Suprapubic skin (tissue), 3 donors: ENCODE measurements at regions not wholly inside any gene's neighbourhood (a gene's known extent, or its start where the extent isn't known, plus 50 kb on each side); places are given as distances from the start of the nearest gene placed in this dataset.

Experiments
- POLR2AphosphoS5 ChIP-seq, 3 donors: sonication (generic); formaldehyde crosslinking; IDR thresholded peaks; one replicate each; pipeline ENCODE4 v1.6.1; 2017; ENCODE audit warnings: antibody characterized with exemption in 3 of 3
- TF ChIP-seq, protein P1 (sequence below), 2 donors: fragments of 200-600 bp in 1 of 2; fragments of 450-650 bp in 1 of 2; sonication (generic) in 1 of 2; IDR thresholded peaks; one replicate each; pipeline ENCODE4 v1.5.1; 2016 to 2019; ENCODE audit warnings: antibody characterized with exemption in 2 of 2, mild to moderate bottlenecking in 1 of 2, moderate library complexity in 1 of 2

DNA sequence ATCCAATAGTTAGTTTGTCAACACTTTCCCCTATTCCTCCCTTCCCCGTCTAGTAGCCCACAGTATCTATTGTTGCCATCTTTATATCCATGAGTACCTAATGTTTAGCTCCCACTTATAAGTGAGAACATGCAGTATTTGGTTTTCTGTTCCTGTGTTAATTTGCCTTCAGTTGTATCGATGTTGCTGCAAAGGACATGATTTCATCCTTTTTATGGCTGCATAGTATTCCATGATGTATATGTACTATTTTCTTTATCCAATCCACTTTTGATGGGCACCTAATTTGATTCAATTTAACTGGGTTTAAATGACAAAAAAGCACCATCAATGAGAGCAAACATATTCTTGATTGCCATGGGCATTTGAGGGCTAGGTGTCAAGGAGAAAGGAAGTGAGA is 321.5 kb upstream of the TBX18 start:
- TF ChIP-seq, protein P1, sequence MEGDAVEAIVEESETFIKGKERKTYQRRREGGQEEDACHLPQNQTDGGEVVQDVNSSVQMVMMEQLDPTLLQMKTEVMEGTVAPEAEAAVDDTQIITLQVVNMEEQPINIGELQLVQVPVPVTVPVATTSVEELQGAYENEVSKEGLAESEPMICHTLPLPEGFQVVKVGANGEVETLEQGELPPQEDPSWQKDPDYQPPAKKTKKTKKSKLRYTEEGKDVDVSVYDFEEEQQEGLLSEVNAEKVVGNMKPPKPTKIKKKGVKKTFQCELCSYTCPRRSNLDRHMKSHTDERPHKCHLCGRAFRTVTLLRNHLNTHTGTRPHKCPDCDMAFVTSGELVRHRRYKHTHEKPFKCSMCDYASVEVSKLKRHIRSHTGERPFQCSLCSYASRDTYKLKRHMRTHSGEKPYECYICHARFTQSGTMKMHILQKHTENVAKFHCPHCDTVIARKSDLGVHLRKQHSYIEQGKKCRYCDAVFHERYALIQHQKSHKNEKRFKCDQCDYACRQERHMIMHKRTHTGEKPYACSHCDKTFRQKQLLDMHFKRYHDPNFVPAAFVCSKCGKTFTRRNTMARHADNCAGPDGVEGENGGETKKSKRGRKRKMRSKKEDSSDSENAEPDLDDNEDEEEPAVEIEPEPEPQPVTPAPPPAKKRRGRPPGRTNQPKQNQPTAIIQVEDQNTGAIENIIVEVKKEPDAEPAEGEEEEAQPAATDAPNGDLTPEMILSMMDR (IDR thresholded peaks at IDR 0.05), result no peak
- no peak for TF ChIP-seq POLR2AphosphoS5 (IDR thresholded peaks at IDR 0.05)
